ENCODE measurements at regions not wholly inside any gene's neighbourhood (a gene's known extent, or its start where the extent isn't known, plus 50 kb on each side); places are given as distances from the start of the nearest gene placed in this dataset.

- POLR2A ChIA-PET: no interaction called here
- CTCF ChIA-PET: no interaction called here
Measured at GRCh38 chr17:79219208-79219935, 144.7 kb downstream of the ENGASE start.

- ChIA-PET POLR2A (no interaction called here), CTCF (no interaction called here)
Measured at GRCh38 chr17:79218825-79219200, 144.2 kb downstream of the ENGASE start.

- ChIA-PET POLR2A (no interaction called here), CTCF (no interaction called here)
Measured at GRCh38 chr17:79218175-79218824, 143.7 kb downstream of the ENGASE start.

GRCh38 chr17:79217473-79218135 lies 143.0 kb downstream of the ENGASE start:
- ChIA-PET CTCF (no interaction called here), POLR2A (no interaction called here)

DNA sequence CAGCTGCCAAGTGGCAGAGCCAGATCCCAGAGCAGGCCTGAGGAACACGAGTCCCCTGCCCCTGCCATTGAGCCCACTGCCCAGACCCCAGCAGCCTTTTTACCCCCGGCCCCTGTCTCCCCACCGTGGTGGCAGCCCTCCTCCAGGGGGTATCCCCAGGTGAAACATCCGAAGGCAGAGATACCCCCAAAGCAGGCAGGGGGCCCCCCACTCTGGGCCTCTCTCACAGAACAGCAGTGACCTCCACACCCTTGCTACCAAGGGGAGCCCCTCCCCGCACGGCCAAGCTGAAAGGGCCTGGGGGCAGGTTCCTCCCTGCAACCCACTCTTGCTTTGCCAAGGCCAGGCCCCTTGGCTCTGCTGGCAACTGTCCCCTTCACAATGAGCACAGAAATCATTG lies 142.2 kb downstream of the ENGASE start:
- ChIA-PET CTCF (no interaction called here), POLR2A (no interaction called here)

DNA sequence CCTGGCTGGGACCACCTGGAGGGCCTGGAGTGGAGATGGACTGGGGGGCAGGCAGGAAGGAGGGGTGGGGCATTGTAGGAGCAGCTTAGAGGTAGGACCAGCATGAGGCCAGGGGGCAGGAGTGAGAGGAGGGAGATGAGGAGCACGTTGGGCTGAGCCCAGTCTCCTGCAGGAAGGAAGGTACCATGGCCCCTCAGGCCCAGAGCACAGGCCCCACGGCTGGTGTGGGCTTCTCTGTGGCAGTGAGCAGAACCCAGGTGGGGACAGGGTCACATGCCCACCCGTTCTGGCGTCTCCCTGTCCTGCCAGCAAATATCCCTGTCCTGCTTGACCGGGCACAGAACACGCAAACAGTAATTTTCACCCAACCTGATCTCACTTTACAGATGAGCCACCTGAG lies 141.8 kb downstream of the ENGASE start:
- POLR2A ChIA-PET: no interaction called here
- CTCF ChIA-PET: no interaction called here

- ChIA-PET CTCF (no interaction called here), POLR2A (no interaction called here)
Measured at GRCh38 chr17:79215631-79216030, 141.0 kb downstream of the ENGASE start.

DNA sequence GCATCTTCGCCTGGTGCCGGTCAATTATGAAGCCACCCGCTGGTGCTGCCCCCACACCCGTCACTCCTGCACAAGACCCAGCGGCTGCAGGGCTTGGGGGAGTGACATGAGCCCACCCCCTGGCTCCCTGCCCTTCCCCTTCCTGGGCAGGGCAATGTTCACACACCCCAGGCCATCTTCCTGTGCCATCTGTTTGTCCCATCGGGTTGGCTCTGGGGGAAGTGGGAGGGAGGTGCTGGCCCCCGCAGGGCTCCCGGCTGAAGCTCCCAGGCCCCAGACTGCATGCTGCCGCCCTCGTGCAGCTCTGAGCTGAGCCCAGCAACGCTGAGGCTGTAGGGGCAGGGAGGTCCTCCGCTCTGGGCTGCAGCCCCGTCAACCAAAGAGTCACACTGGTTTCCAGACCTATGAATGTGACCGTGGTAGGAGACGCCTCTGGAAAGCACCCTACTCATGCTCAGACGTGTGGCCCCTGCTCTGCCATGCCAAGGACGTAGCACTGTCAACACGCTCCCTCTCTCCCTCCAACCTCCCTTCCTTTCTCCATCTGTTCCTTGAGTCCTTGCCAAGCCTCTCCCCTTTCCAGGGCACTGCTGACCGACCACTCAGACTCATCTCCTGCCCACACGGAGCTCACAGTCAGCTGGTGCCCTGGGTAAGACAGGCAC lies 140.4 kb downstream of the ENGASE start:
- ChIA-PET CTCF (no interaction called here), POLR2A (no interaction called here)

DNA sequence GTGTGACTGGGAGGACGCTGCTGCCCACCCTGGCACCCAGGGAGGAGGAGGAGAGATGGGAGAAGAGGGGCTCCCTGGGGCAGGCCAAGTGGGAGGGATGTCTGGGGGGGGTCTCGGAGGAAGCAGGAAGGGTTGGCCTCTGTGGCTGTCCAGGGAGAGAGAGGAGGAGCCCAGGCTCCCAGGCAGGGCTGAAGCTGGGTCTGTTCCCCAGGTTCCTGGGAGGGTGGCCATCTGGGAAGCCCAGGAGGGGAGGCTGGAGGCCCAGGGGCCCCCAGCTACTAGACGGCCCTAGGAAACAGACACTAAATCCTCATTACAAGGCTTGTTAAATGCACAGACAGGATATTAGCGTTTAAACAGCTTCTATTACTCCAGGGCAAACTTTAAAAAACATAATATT lies 139.8 kb downstream of the ENGASE start:
- ChIA-PET CTCF (no interaction called here), POLR2A (no interaction called here)

GRCh38 chr17:79213305-79213704 lies 138.7 kb downstream of the ENGASE start:
- ChIA-PET CTCF (no interaction called here), POLR2A (no interaction called here)

DNA sequence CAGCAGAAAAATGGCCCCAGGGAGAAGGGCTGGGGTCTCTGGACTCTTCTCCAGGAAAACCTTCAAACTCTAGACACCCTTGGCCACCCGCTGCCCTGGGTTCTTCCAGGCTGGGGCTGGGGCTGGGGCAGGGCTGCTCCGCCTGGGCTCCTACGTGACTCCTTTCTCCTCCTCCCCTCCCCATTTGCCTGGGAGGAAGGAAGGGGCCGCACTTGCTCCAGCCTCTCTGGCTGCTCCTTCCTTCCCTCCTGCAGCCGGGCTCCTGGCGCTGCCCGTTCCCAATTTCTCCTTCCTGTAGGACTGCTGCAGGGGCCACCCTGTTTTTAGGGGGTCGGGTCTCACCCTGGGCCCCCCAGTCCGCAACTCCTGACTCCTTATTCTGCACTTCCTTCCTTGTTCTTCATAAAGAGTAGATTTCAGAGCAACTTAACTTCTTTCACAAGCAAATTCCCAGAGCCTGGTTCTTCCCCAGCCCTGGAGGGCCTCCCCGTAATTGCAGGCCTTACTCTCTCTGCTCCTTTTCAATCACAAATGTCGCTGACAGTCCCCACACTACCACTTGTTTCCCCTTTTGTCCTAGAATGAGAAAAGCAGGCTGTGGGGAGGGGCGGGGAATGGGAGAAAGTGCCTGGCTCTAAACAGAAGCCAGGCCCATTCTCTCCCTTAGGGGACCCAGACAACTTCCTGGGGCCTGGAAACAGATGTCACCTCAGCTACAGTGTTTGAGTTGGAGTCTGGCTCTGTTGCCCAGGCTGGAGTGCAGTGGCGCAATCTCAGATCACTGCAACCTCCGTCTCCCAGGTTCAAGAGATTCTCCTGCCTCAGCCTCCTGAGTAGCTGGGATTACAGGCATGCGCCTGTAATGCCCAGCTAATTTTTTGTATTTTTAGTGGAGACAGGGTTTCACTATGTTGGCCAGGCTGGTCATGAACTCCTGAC lies 137.8 kb downstream of the ENGASE start:
- POLR2A ChIA-PET: no interaction called here
- CTCF ChIA-PET: no interaction called here

GRCh38 chr17:79211061-79211770 lies 136.6 kb downstream of the ENGASE start:
- CTCF ChIA-PET: no interaction called here
- POLR2A ChIA-PET: no interaction called here

GRCh38 chr17:79210638-79211037 lies 136.0 kb downstream of the ENGASE start:
- CTCF ChIA-PET: no interaction called here
- POLR2A ChIA-PET: no interaction called here

DNA sequence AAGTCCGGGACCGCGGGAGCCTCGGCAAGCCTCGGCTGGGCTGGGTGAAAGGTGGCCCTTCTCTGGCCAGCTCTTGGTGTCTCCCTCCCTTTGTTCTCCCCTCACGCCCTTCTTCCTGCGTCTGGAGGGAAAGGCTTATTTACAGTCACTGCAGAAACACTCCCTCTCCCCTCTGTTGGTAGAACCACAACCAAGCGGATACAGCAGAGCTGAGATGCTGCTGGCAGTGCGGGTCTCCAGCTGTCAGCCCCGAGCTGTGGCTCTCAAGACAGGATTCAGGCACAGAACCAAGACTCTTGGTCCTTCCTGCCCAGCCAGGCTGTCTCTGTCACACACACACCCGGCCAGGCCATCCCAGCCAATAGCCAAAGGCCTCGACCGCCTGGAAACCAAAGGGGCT lies 133.3 kb downstream of the ENGASE start:
- ChIA-PET POLR2A (no interaction called here), CTCF (no interaction called here)

DNA sequence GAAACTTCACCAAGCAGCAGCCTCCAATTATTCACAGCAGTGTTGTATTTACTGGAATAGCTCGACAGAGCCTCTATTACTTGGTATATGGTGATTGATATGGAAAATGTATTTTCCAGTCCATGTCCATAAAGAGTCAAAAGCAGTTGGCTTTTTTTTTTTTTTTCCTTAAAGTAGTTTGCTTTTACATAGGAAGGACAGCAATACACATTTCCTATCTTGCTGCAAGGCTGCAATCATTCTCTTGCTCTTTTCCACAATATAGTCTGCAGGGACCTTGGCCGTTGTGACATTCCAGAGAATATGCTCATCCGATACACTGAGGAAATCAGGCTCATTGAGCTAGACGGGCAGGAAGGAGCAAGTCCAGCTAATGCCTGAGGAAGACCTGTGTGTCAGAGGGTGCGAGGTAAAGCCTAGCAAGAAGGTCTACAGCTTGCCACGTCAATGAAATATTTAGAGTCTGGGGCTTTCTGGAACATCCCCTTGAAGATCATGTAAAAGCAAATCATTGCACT lies 131.1 kb downstream of the ENGASE start:
- POLR2A ChIA-PET: no interaction called here
- CTCF ChIA-PET: no interaction called here

- ChIA-PET POLR2A (no interaction called here), CTCF (no interaction called here)
Measured at GRCh38 chr17:79204261-79204660, 129.6 kb downstream of the ENGASE start.

- CTCF ChIA-PET: no interaction called here
- POLR2A ChIA-PET: no interaction called here
Measured at GRCh38 chr17:79203657-79204056, 129.0 kb downstream of the ENGASE start.

GRCh38 chr17:79203016-79203415 lies 128.4 kb downstream of the ENGASE start:
- ChIA-PET POLR2A (no interaction called here), CTCF (no interaction called here)

DNA sequence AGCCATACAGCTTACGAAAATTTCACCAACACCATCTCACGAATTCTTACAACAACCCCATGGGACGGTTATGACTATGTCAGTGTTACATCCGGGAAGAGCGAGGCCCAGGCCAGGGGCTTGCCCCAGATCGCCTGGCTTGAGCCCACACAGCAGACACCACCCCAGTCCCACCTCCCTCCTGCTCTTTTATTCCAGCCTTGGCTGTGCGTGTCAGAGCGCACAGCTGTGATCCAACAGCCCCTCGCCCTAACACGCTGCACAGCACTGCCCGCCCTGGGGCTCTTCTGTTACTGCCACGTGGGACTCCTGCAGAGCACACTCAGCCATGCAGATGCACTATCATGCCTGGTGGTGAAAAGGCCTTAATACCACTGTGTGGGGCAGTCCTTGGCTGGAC lies 127.9 kb downstream of the ENGASE start:
- POLR2A ChIA-PET: no interaction called here
- CTCF ChIA-PET: no interaction called here

Measured in activated CD8-positive, alpha-beta memory T cell treated with anti-CD3 and anti-CD28 coated beads for 36 hours (primary cell).